ENCODE measurements at regions not wholly inside any gene's neighbourhood (a gene's known extent, or its start where the extent isn't known, plus 50 kb on each side); places are given as distances from the start of the nearest gene placed in this dataset.

DNA sequence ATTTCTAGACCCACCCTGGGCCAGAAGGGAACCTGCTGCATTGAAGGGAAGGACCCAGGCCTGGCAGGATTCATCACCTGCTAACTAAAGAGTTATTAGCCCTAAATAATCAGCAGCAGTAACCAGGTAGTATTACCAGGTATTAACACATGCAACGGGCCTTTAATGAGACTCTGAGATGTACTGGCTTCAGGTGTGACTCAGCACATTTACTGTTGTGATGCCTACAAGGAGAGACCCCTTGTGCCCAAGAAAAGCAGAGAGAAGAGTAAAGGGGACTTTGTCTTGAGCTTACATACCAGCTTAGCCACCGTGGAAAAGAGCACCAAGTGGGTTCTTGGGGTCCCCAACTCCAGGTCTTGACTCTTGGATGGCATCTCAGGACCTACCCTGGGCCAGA is 243.1 kb upstream of the SLC39A10 start:
- Histone ChIP-seq H3K27me3 (replicated peaks; ENCODE audit: insufficient read depth, low read length) (no peaks in the 10 kb centered on the region), H3F3A (ENCODE audit: insufficient read depth, low read length) (no peaks in the 10 kb centered on the region), H3K27ac (ENCODE audit: low read length) (no peak overlapping the region), H3K4me3 (ENCODE audit: low read length) (no peak overlapping the region), H3K4me1 (ENCODE audit: low read length) (no peaks in the 10 kb centered on the region), H3K36me3 (replicated peaks; ENCODE audit: insufficient read depth, low read length) (no peaks in the 10 kb centered on the region), H2AFZ (ENCODE audit: low read length) (no peak overlapping the region), H3K9ac (ENCODE audit: low read length) (no peak overlapping the region), H4K20me1 (ENCODE audit: insufficient read depth, low read length) (no peaks in the 10 kb centered on the region), H3K4me2 (ENCODE audit: low read depth, low read length) (no peak overlapping the region), H3K9me2 (replicated peaks; ENCODE audit: insufficient read depth, low read length) (no peaks in the 10 kb centered on the region), H3K9me3 (replicated peaks; ENCODE audit: insufficient read depth, low read length) (no peaks in the 10 kb centered on the region), H3K79me2 (ENCODE audit: low read length) (no peaks in the 10 kb centered on the region)
- DNase-seq = no peak
- TF ChIP-seq, protein P1, sequence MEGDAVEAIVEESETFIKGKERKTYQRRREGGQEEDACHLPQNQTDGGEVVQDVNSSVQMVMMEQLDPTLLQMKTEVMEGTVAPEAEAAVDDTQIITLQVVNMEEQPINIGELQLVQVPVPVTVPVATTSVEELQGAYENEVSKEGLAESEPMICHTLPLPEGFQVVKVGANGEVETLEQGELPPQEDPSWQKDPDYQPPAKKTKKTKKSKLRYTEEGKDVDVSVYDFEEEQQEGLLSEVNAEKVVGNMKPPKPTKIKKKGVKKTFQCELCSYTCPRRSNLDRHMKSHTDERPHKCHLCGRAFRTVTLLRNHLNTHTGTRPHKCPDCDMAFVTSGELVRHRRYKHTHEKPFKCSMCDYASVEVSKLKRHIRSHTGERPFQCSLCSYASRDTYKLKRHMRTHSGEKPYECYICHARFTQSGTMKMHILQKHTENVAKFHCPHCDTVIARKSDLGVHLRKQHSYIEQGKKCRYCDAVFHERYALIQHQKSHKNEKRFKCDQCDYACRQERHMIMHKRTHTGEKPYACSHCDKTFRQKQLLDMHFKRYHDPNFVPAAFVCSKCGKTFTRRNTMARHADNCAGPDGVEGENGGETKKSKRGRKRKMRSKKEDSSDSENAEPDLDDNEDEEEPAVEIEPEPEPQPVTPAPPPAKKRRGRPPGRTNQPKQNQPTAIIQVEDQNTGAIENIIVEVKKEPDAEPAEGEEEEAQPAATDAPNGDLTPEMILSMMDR (IDR thresholded peaks at IDR 0.05; ENCODE audit: low read length) = no peak
- TF ChIP-seq EZH2 (optimal IDR thresholded peaks at IDR 0.05; ENCODE audit: low read depth, low read length) (no peak), EZH2phosphoT487 (IDR thresholded peaks at IDR 0.05; ENCODE audit: low read length) (no peak)

DNA sequence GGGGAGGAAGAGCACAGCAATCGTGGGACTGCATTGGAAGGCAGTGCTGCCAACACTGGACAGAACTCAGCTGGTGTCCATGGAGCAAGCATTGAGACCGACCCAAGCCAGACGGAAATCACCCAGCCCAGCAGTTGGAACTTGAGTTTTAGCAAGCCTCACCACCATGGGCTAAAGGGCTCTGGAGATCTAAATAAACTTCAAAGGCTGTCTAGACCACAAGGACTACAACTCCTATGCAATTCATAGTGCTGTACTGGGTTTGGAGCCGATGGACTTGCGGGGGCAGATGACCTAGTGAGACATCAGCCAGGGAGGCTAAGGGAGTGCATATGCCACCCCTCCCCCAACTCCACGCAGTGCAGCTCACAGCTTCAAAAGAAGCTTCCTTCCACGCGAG is 243.6 kb upstream of the SLC39A10 start:
- H3K9me2 ChIP-seq (replicated peaks; ENCODE audit: insufficient read depth, low read length) = no peaks in the 10 kb centered on the region
- H3K9ac ChIP-seq (ENCODE audit: low read length) = no peak overlapping the region
- DNase-seq = no peak
- H4K20me1 ChIP-seq (ENCODE audit: insufficient read depth, low read length) = no peaks in the 10 kb centered on the region
- no peak overlapping the region for H3K27ac ChIP-seq (ENCODE audit: low read length)
- no peak overlapping the region for H3K4me3 ChIP-seq (ENCODE audit: low read length)
- no peak for TF ChIP-seq EZH2phosphoT487 (IDR thresholded peaks at IDR 0.05; ENCODE audit: low read length)
- TF ChIP-seq EZH2 (optimal IDR thresholded peaks at IDR 0.05; ENCODE audit: low read depth, low read length) = no peak
- TF ChIP-seq, protein P1 (IDR thresholded peaks at IDR 0.05; ENCODE audit: low read length) = no peak
- H3K4me2 ChIP-seq (ENCODE audit: low read depth, low read length) = no peak overlapping the region
- no peaks in the 10 kb centered on the region for H3K4me1 ChIP-seq (ENCODE audit: low read length)
- no peaks in the 10 kb centered on the region for H3K9me3 ChIP-seq (replicated peaks; ENCODE audit: insufficient read depth, low read length)
- no peaks in the 10 kb centered on the region for H3F3A ChIP-seq (ENCODE audit: insufficient read depth, low read length)
- H3K27me3 ChIP-seq (replicated peaks; ENCODE audit: insufficient read depth, low read length) = no peaks in the 10 kb centered on the region
- H3K79me2 ChIP-seq (ENCODE audit: low read length) = no peaks in the 10 kb centered on the region
- no peaks in the 10 kb centered on the region for H3K36me3 ChIP-seq (replicated peaks; ENCODE audit: insufficient read depth, low read length)
- H2AFZ ChIP-seq (ENCODE audit: low read length) = no peak overlapping the region

DNA sequence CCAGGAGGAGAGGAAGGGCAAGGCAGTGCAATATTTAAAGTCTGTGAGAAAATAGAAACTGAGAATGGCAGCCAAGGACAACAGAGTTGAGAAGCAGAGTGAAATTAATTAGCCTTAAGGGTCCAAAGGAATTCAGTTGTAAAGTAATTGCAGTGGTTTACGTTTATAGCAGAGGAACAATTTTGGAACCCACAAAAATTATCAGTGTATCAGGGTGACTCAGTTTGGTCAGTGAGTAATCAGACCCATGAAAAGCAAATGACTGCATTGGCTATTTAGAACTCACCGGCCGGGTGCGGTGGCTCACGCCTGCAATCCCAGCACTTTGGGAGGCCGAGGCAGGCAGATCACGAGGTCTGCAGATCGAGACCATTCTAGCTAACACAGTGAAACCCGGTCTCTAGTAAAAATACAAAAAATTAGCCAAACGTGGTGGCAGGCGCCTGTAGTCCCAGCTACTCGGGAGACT is 245.8 kb upstream of the SLC39A10 start:
- Histone ChIP-seq H3K79me2 (ENCODE audit: low read length) (no peaks in the 10 kb centered on the region), H3K36me3 (replicated peaks; ENCODE audit: insufficient read depth, low read length) (no peaks in the 10 kb centered on the region), H2AFZ (ENCODE audit: low read length) (no peak overlapping the region), H3K4me1 (ENCODE audit: low read length) (no peaks in the 10 kb centered on the region), H3K9me2 (replicated peaks; ENCODE audit: insufficient read depth, low read length) (no peaks in the 10 kb centered on the region), H3K9me3 (replicated peaks; ENCODE audit: insufficient read depth, low read length) (no peaks in the 10 kb centered on the region), H3K27ac (ENCODE audit: low read length) (no peak overlapping the region), H3K4me2 (ENCODE audit: low read depth, low read length) (no peak overlapping the region), H3K4me3 (ENCODE audit: low read length) (no peak overlapping the region), H3K9ac (ENCODE audit: low read length) (no peak overlapping the region), H3F3A (ENCODE audit: insufficient read depth, low read length) (no peaks in the 10 kb centered on the region), H3K27me3 (replicated peaks; ENCODE audit: insufficient read depth, low read length) (no peaks in the 10 kb centered on the region), H4K20me1 (ENCODE audit: insufficient read depth, low read length) (no peaks in the 10 kb centered on the region)
- no peak for DNase-seq
- TF ChIP-seq EZH2phosphoT487 (IDR thresholded peaks at IDR 0.05; ENCODE audit: low read length) = no peak
- no peak for TF ChIP-seq EZH2 (optimal IDR thresholded peaks at IDR 0.05; ENCODE audit: low read depth, low read length)
- TF ChIP-seq, protein P1 (IDR thresholded peaks at IDR 0.05; ENCODE audit: low read length) = no peak
